AML-193 (cell line): ENCODE measurements at regions not wholly inside any gene's neighbourhood (a gene's known extent, or its start where the extent isn't known, plus 50 kb on each side); places are given as distances from the start of the nearest gene placed in this dataset.
"Not testable (repeated sequence)": the region's sequence is repeated elsewhere in the genome, so short reads cannot be mapped to it uniquely, and the experiment has no call there.

Experiments used
- DNase-seq, 2 experiments: peaks; one replicate each; lab custom pipeline; 2025; lab: John Stamatoyannopoulos, UW

DNA sequence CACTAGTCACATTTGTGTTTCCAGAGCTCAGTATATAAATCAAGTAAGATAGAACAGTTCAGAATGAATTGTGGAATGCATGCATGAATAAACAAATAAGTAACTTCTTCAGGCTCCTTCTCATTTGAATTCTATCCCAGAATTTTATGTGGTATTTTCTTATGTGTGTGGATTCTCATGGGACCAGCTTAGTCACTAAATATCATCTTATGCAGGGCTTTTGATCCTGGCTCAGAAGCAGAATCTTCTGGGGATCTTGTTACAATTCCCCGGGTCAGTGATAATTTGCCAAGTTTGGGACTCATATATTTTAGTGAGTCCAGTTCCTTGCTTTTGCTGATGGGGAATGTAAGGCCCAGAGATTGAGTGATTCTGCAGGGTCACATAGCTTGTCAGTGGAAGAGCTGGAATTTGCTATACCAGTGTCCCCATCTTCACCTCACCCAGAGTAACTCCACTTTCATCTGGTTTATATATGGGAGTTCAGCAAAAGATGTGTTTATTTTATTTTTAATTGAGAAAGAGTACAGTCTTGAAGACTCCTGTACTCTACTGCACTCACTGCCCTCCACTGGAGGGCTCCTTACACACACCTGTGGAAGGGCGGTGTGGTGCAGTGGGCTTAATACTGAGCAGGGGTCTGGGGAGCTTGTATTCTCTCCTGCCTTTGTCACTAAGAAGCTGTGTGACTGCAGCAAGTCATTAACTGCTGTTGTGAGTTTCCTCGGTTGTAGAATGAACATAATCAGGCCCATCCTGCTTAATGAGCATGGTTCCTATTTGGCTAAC, 198.2 kb upstream of the CXorf66 start:
- DNase-seq: no peak

DNA sequence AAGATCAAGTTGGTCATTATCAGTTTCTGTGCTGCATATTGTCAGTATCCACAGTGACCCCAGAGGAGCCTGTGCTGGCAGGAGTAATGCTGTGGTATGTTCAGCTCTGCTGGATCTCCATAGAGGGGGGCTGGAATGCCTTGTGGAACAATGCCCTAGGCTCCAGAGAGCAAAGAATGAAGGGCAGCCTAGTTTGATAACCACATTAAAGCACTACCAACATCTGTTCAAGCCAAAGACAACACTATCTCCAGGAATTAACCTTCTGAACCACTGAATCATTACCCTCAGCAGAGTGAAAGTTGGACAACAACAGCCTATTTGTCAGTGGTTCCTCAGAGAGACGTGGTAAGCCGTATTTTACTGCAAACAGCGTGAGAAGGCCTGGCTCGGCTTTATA, 192.3 kb upstream of the CXorf66 start:
- no peak for DNase-seq

DNA sequence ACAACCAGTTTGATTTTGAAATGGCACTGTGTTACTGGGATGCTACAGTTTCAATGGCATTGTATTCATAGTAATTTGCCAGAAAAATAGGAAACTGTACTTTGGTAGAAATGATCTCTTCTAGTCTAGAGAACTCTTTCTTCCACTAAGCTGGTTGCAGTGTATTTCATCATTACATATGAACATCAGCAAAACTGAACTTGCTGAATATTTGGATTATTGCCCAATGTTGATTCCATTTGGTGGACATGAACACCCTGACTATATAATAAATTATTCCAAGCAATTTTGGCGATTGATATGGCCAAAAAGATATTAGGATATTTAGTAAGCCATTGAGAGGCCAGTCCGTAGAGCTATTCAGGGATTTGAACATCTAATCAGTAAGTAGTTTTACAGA, 191.8 kb upstream of the CXorf66 start:
- no peak for DNase-seq

DNA sequence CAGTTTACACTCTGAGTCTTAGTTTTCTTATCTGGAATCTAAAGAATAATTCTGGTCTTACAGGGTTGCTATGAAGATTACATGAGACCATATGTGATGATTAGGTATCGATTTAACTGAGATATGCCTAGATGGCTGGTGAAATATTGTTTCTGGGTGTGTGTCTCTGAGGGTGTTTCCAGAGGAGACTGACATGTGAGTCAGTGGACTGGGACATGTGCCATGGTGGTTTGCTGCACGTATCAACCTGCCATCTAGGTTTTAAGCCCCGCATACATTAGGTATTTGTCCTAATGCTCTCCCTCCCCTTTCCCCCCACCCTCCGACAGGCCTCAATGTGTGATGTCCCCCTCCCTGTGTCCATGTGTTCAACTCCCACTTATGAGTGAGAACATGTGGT, 186.0 kb upstream of the CXorf66 start:
- no peak for DNase-seq

DNA sequence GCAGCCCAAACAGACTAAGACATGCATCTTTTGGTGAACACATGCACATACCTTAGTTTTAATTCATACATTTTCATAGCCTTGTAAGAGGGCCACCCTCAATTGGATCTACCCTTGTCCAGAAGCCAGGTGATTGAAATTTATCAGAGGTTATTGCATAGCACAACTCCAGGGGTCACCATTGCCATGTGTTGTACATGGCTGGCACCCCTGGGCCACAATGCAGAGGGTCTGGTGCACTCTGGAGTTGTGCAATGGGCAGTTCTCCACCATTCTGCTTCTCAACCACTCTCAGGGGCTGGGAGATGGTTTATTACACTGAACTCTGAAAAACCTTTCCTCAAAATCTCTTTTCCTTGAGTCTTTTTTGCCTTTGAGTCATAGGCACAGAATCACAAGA, 184.4 kb upstream of the CXorf66 start:
- no peak for DNase-seq

DNA sequence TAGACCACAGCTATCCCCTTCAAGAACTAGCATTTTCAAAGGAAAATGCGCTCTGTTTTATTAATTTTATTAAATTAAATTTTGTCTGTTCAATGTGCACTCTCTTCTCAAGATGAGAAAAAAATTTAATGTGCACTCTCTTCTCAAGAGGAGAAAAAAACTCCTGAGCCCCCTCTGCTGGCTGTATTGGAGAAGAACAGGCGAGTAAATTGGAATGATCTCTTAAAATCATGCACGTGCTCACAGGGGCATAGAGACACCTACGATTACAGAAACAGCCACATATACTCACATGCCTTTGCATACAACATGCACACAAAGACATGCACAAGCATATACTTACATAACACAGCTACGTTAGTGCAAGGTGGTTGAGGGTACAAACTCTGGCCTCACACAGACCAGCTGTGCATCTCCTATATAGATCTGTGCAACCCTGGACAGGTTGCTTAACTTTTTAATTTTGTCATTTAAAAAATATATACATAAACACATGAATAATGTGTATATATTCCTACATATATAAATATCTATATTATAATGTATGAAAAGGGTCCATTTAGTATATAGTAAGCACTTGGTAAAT, 176.2 kb upstream of the CXorf66 start:
- peak in 1 of 2 experiments; percentile 0 for DNase-seq

DNA sequence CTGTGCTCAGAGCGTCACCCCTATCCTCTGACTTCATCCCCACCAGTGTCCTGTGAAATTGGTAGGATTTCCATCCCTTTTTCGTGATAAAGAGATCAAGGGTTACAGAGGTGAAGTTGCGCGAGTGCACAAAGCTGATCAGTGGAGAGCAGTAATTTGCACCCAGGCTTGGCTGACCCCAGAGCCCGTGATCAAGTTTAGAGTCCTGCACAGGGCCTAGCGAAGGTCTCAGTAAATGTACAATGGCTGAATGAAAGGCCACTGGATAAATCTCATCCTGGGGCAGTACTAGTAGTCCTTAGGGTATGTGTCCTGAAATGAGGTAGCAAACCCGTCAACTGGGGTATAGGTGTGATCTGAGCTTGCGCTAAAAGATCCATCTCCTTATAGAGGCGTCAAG, 173.2 kb upstream of the CXorf66 start:
- not testable (repeated sequence) for DNase-seq

DNA sequence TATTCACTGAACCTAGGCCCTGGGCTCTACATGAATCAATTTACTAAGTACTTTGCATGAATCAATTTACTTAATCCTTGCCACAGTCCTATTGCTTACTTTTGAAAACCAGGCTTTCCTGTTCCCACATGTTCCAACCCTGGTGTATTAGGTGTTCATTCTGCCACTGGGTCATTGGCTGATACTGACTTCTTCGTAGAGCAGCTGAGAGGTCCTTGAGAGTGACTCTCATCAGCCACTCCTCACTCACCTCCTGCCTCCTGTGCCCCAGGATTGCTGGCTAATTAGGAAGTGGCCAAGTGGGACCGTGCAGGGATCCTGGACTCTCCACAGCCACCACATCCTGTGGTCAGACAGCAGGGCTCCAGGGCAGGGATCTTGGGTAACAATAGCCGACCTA, 172.7 kb upstream of the CXorf66 start:
- DNase-seq: not testable (repeated sequence)

DNA sequence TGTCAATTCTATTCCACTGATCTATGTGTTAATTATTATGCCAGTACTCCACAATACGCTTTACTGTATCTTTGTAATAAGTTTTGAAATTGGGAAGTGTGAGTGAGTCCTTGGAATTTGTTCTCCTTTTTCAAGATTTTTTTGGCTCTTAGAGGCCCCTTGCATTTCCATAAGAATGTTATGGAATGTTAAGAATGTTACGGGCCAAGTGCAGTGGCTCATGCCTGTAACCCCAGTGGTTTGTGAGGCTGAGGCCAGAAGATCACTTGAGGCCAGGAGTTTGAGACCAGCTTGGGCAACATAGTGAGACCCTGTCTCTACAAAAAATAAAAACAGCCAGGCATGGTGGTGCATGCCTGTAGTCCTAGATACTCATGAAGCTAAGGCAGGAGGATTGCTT, 167.6 kb upstream of the CXorf66 start:
- no peak for DNase-seq

DNA sequence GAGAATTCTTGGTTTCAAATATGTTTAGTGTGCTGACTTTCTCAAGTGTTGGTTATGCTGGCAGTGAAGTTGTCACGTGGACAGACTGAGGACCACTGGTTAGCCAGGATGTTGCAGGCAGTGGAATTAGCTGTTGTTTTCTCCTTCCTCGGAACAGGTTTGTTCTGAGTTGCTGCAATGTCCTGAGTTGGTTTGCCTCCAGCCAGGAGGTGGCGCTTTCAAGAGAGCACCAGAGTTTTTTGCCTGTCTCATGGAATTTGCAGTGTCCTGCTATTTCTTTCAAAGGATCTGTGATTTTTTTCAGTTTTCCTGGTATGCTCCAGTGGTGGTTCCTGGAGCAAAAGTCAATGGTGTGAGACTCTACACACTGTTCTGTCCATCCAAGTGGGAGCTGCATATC, 158.1 kb upstream of the CXorf66 start:
- no peak for DNase-seq

DNA sequence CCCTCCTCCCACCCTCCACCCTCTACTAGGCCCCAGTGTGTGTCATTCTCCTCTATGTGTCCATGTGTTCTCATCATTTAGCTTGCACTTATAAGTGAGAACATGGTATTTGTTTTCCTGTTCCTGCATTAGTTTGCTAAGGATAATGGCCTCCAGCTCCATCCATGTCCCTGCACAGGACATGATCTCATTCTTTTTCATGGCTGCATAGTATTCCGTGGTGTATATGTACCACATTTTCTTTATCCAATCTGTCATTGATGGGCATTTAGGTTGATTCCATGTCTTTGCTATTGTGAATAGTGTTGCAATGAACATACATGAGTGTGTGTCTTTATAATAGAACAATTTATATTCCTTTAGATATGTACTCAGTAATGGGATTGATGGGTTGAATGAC, 148.7 kb upstream of the CXorf66 start:
- DNase-seq: not testable (repeated sequence)

DNA sequence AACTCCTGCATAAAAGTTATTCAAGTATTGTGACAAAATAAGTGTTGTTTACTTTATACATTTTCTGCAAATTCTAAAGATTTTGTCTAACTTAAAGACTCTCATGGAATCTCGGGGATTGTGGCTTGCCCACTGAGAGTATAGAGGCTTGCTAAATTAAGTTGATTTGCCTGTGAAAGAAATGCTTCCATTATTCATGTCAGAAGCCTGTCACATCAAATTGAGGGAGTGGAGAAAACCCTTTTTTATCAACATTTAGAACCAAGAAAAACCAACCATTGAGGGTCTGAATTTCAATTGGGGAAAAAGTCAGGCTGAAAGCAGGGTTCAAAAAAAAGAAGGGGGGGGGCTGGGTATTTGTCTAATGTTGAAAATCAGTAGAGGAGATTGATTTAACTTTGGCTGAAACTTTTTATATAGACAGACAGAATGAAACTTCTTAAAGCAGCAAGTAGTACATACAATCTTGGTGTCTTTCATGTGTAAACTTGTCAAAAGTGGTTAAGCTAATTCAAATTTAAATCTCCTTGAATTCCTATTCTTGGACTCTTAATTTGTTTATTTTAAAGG, 144.8 kb upstream of the CXorf66 start:
- no peak for DNase-seq

DNA sequence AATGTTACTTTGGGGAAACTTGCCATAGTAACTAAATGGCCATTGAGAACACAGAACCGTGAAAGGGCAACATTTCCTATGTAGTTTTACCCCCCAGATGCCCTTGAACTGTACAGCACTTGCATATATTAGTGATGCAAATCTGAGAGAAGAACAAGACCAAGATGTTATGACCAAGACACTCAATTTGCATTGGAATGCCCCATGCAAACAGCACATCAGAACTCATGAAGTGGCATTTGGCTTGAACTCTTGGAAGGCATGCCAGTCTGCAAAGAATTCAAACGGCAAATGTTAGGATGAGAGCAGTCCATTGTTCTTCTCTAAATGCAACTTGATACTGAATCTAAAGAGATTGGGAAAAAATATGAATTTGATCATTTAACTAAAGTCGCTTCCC, 139.4 kb upstream of the CXorf66 start:
- no peak for DNase-seq

DNA sequence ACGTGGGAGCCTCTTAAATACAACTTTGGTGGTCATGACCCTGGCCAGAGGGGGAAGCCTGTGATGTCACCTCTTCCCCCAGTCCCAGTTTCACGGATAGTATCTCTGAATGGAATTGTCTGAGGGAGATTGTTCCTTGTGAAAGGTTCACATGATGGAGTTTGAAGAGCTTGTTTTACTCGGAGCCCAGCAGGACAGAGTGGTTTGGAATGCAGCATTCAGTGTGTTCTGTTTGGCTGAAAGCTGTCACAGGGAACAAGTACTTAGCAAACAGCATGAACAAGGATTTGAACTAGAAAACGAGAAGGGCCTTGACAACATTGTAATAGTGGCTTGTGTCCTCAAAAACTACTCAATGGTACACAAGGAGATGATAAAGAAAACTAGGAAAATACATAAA, 133.9 kb upstream of the CXorf66 start:
- no peak for DNase-seq

DNA sequence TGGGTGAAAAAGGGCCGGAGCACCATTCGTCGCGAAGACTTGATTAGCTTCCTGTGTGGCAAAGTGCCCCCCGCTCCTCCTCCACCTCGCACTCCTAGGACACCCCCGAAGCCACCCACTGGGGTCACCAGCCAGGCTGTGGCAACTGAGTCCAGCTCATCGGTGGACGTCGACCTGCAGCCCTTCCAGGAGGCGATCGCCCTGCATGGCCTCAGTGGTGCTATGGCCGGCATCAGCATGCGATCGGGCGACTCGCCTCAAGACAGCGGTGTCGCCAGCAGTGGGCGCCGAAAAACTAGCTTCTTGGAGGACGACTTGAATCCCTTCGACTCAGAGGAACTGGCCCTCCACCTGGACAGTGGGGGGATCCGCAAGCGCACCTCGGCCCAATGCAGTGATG, 126.8 kb upstream of the CXorf66 start:
- DNase-seq: no peak

DNA sequence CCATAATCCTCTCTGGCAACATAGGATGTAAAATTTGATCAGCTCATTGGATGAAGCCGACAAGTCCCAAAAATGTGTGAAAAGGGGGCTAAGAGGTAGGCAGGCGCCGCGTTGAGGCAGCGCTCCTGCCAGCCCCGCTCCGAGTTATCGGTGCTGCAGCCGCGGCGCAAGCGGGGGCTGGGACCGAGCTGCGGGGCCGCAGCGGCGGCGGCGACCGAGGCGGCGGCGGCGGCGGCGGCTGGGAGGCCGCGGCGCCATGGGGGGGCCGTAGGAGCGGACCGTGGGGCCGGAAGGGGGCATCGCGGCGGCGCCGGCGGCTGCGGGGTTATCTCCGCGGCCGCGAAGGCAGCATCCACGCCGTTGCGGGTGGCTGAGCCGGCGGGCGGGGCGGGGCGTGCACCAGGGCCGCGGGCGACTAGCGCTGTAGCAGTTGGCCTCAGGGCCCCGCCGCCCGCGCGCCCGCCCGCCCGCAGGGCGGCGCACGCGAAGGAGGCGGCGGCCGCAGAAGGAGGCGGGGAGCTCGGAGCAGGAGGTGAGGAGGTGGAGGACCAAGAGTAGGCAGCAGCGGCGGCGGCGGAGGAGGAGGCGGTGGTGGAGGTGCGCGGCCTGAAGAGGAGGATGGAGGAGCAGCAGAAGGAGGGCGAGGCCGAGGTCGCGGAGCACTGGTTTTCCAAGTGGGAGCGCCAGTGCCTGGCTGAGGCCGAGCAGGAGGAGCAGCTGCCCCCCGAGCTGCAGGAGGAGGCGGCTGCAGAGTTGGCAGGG, 126.0 kb upstream of the CXorf66 start:
- no peak for DNase-seq

DNA sequence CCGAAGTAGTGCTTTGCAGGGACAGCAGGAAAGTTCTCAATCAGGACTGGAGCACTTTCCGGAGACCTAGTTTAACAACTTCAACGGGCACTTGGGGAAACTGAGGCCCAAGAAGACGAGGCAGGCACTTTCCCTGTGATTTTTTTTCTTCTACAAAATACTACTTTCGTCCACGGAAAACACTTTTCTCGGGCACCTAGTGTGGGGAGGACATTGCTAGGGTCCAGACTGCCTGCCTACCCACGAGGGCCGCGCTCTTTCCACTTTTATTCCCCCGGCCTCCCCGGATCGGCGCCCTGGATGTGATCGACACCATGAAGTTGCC, 125.4 kb upstream of the CXorf66 start:
- DNase-seq: no peak

DNA sequence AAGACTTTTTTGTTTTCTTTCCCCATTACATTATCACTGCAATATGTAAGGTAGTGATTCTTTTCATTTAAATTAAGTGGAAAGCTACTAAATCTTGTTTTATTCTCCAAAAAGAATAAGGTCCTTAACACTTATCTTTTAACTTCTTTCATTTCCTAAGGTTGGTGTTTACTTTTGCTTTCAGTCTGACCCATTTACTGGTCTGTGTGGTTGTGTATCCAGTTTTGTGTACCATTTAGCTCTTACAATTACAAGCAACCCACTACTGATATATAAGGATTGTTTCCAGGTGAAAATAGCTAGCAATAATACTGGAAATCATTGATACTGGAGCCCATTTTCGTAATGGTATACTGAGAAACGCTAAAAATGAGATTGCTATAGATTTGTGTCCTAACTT, 123.1 kb upstream of the CXorf66 start:
- no peak for DNase-seq

DNA sequence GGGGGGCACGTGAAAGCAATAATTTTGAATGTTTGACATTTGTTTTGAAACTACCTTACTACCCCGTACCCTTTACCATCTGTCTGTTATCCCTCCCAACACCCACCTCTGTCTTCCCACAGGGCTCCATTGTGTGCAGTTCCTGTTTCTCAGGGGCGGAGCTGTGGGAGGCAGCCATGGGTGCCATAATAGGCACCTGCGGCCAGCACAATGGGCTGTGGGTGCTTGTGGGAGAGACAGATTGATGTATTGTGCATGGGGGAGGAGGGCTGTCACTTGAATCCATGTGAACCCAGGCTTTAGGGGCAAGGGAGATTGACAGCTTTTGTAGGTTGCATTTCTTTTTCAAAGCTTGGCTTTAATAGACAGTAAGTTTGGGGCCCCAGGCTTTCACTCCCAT, 122.6 kb upstream of the CXorf66 start:
- no peak for DNase-seq

DNA sequence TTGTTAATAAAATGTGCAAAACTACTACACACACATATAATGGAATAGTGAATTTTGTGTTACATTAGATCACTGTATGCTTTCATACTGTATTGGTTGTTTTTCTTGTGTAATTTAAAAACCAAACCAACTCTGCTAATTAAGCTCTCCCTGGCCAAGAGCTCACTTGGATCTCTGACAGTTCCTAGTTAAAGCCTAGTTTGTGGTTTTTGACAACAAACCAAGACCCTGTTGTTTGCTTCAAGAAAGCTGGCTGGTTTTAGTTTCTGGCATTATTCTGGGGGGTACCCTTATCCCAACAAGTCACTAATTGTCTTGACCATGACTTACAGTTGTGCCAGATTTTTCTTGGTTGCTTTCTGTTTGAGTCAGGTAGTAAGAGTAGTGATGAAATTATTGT, 121.4 kb upstream of the CXorf66 start:
- DNase-seq: no peak

DNA sequence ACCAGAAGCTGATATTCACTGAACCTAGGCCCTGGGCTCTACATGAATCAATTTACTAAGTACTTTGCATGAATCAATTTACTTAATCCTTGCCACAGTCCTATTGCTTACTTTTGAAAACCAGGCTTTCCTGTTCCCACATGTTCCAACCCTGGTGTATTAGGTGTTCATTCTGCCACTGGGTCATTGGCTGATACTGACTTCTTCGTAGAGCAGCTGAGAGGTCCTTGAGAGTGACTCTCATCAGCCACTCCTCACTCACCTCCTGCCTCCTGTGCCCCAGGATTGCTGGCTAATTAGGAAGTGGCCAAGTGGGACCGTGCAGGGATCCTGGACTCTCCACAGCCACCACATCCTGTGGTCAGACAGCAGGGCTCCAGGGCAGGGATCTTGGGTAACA, 109.5 kb upstream of the CXorf66 start:
- DNase-seq: not testable (repeated sequence)

DNA sequence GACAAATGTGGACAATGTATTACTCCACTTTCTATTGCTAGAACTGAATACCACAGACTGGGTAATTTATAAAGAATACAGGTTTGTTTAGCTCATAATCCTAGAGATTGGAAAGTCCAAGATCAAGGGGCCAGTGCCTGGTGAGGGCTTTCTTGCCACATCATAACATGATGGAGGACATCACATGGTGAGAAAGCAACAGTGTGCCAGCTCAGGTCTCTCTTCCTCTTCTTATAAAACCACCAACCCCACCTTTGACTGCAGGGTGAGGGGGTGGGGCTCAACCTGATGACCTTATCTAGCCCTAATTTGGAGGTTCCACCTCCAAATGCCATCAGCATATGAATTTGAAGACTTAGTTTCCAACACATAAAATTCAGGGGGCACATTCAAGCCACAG, 105.7 kb upstream of the CXorf66 start:
- no peak for DNase-seq
